HepG2 (cell line): ENCODE measurements at regions not wholly inside any gene's neighbourhood (a gene's known extent, or its start where the extent isn't known, plus 50 kb on each side); places are given as distances from the start of the nearest gene placed in this dataset.

Experiments used
- ATAC-seq: fragments of 200-7000 bp; cut with Tn5 transposase; 3 replicates; pipeline ENCODE4 v1.9.1; 2020; ENCODE audit warnings: mild to moderate bottlenecking, moderate library complexity
- BruUV-seq: library from RNA; stranded (reverse); fragments of 400-500 nt; replicated peaks from 2 replicates; lab custom pipeline; 2021; lab: Mats Ljungman, UMichigan
- CTCF ChIA-PET: fragments of 300-600 bp; formaldehyde crosslinking; extraction: SDS; loops from one replicate; lab custom pipeline; 2021; ENCODE audit warnings: low total read pairs, inconsistent platforms, low intra/inter-chr PET ratio; lab: Yijun Ruan, JAX
- POLR2A ChIA-PET: fragments of 350-600 bp; sonication (Branson Sonifier 250); formaldehyde crosslinking; loops from one replicate; lab custom pipeline; 2020; ENCODE audit warnings: antibody characterized with exemption, inconsistent platforms; lab: Yijun Ruan, JAX
- DNase-seq: peaks from one replicate; pipeline ENCODE4 v3.0.0-alpha.2; 2015; ENCODE audit warnings: low spot score
- FAIRE-seq: peaks from 3 replicates; lab custom pipeline; 2011; peaks lifted over from hg19 to GRCh38; lab: Jason Lieb, UNC
- H2AFZ ChIP-seq: one replicate; pipeline ENCODE4 v1.6.1; 2011; ENCODE audit warnings: low read length, inconsistent platforms
- H3K27ac ChIP-seq: fragments of 300-600 bp; 3 replicates; pipeline ENCODE4 v1.8.0; 2011; ENCODE audit warnings: mixed run types, mild to moderate bottlenecking, mixed read lengths, low read length, inconsistent platforms; ENCODE audit not compliant: insufficient read depth; ENCODE audit errors: extremely low read length
- H3K27me3 ChIP-seq, 2 experiments: fragments of 200-600 bp in 1 of 2; 2 replicates in 1 of 2; 3 replicates in 1 of 2; pipeline versions ENCODE4 v1.6.0 to v1.8.0; 2011; ENCODE audit warnings: low read length in 2 of 2, mild to moderate bottlenecking in 2 of 2, moderate library complexity in 2 of 2, inconsistent platforms in 1 of 2; ENCODE audit not compliant: insufficient read depth in 2 of 2, control insufficient read depth in 1 of 2
- H3K36me3 ChIP-seq, 2 experiments: fragments of 200-600 bp in 1 of 2; replicated peaks in 1 of 2; 2 replicates in 1 of 2; 3 replicates in 1 of 2; pipeline versions ENCODE4 v1.5.1 to v1.8.0; 2011; ENCODE audit warnings: low read length in 2 of 2, inconsistent platforms in 1 of 2; ENCODE audit not compliant: insufficient read depth in 2 of 2, control insufficient read depth in 1 of 2
- H3K4me1 ChIP-seq: 2 replicates; pipeline ENCODE4 v1.5.1; 2012; ENCODE audit warnings: low read length, inconsistent platforms; ENCODE audit not compliant: insufficient read depth
- H3K4me2 ChIP-seq: 2 replicates; pipeline ENCODE4 v1.6.0; 2011; ENCODE audit warnings: low read depth, low read length, inconsistent platforms
- H3K4me3 ChIP-seq, 3 experiments: fragments of 200-600 bp in 1 of 3; sonication (generic), shearing (Covaris generic) in 1 of 3; replicated peaks in 1 of 3; 2 replicates each; pipeline ENCODE4 v1.5.1; 2011 to 2016; ENCODE audit warnings: low read length in 3 of 3, inconsistent platforms in 2 of 3, low read depth in 2 of 3, mild to moderate bottlenecking in 2 of 3, control low read depth in 1 of 3, mixed read lengths in 1 of 3; ENCODE audit not compliant: insufficient read depth in 1 of 3
- H3K79me2 ChIP-seq: one replicate; pipeline ENCODE4 v1.6.1; 2011; ENCODE audit warnings: low read length, inconsistent platforms; ENCODE audit not compliant: insufficient read depth
- H3K9ac ChIP-seq: 2 replicates; pipeline ENCODE4 v1.6.0; 2011; ENCODE audit warnings: mild to moderate bottlenecking, low read depth, low read length, inconsistent platforms; ENCODE audit not compliant: insufficient read depth
- H3K9me3 ChIP-seq: 2 replicates; pipeline ENCODE4 v1.5.1; 2012; ENCODE audit warnings: mild to moderate bottlenecking, low read length
- H4K20me1 ChIP-seq: 2 replicates; pipeline ENCODE4 v1.6.0; 2011; ENCODE audit warnings: inconsistent platforms, mild to moderate bottlenecking, low read length, moderate library complexity; ENCODE audit not compliant: insufficient read depth
- CBX5 ChIP-seq: sonication (generic); formaldehyde crosslinking; IDR thresholded peaks from 2 replicates; pipeline ENCODE4 v1.4.0; 2020; ENCODE audit warnings: missing genetic modification reagents, borderline replicate concordance
- FOXK1 ChIP-seq: sonication (generic); formaldehyde crosslinking; IDR thresholded peaks from 2 replicates; pipeline ENCODE4 v1.4.0; 2020; ENCODE audit warnings: low read depth, missing genetic modification reagents, borderline replicate concordance
- GABPA ChIP-seq, 2 experiments: IDR thresholded peaks; 2 replicates each; pipeline ENCODE4 v1.6.1; 2011 to 2016; ENCODE audit warnings: low read depth in 2 of 2, low read length in 1 of 2, missing biosample characterization in 1 of 2, missing genetic modification characterization in 1 of 2
- GFI1 ChIP-seq: sonication (generic); formaldehyde crosslinking; IDR thresholded peaks from 2 replicates; pipeline ENCODE4 v1.5.0; 2020; ENCODE audit warnings: missing genetic modification reagents, mild to moderate bottlenecking, borderline replicate concordance
- PHB2 ChIP-seq: fragments of 450-650 bp; IDR thresholded peaks from 2 replicates; pipeline ENCODE4 v1.6.1; 2018; ENCODE audit not compliant: partially characterized antibody
- POLR2AphosphoS5 ChIP-seq: IDR thresholded peaks from 2 replicates; pipeline ENCODE4 v1.6.1; 2012; ENCODE audit warnings: low read depth, low read length
- TCF7 ChIP-seq: sonication (generic); IDR thresholded peaks from 2 replicates; pipeline ENCODE4 v1.6.1; 2016; ENCODE audit warnings: antibody characterized with exemption, low read depth
- ZNF564 ChIP-seq: sonication (generic); formaldehyde crosslinking; IDR thresholded peaks from 2 replicates; pipeline ENCODE4 v1.8.1; 2023; ENCODE audit warnings: mild to moderate bottlenecking, missing genetic modification reagents
- WGBS: methylation state at CpG from one replicate; pipeline ENCODE4 v1.1.6; 2017; ENCODE audit warnings: low lambda C conversion rate; 5-methylcytosine and 5-hydroxymethylcytosine counted together
- in situ Hi-C: cut with HindIII; loops from 2 replicates; pipeline ENCODE4 v1.10.0; 2017; ENCODE audit warnings: low pct_unique_long_range_greater_than_20kb; ENCODE audit not compliant: extremely low pct_ligation_motif_present
- intact Hi-C: fragments of 100-400 bp; cut with micrococcal nuclease; formaldehyde crosslinking; loops from one replicate; pipeline ENCODE4 v1.10.0; 2022; ENCODE audit not compliant: unreplicated experiment

DNA sequence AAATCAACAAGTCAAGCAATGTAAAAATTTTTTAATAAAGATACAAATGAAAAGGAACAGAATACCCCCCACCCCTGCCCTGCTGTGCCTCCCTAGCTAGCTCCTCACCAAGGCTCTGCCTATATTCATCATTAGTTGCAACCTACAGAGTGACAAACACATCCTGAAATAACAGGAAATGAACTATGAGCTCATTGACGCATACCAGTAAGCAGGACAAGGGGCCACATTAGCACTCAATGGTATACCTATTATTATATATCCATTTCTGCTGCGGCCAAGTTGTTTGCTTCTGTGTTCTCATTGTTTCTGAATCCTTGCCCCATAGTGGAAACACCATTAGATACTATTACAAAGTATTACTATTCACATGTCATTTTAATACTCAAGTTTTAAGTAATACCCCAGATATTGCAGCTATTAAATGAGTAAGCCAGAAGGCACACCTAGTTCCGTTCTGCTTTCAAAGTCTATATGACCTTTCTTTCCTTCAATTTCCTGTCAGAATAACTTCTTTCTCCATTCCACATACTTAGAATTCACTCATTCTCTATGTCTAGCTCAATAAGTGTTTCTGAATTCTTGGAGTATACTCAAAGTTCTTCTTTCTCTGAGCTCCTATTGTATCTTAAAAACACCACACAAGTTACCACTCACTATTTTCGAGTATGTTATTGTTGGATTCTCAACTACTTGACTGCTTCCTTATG, 1214.9 kb downstream of the PLA2G4A start:
- DNase-seq = no peak
- FAIRE-seq = no peak

DNA sequence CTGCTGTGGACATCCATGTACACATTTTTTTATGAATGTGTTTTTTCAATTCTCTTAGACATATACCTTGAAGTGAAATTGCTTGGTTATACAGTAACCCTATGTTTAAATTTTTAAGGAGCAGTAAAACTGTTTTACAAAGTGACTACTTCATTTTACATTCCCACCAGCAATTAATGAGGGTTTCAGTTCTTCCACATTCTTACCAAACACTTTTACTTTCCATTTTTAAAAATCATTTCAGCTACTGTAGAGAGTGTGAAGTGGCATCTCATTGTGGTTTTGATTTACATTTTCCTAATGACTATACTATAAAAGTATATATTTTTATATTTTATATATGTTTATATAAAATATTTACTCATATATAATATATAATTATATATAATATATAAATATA, 1221.5 kb downstream of the PLA2G4A start:
- in situ Hi-C loops (no loop called here), intact Hi-C loops (no loop called here)
- TF ChIP-seq GFI1 (CRISPR knock-in tag) (no peak), TCF7 (no peak), PHB2 (no peak), POLR2AphosphoS5 (no peak), FOXK1 (no peak), ZNF564 (CRISPR knock-in tag) (no peak)
- ChIA-PET POLR2A (no interaction called here), CTCF (no interaction called here)
- no TSS peak for BruUV-seq
- no peaks in the 10 kb centered on the region for H3K27me3 ChIP-seq
- no peak overlapping the region for H3K27ac ChIP-seq
- no peak overlapping the region for H3K4me2 ChIP-seq
- H3K4me3 ChIP-seq = no peak overlapping the region
- H3K79me2 ChIP-seq = no peaks in the 10 kb centered on the region
- no peak for FAIRE-seq
- no peaks in the 10 kb centered on the region for H4K20me1 ChIP-seq
- H2AFZ ChIP-seq = no peak overlapping the region
- no peak overlapping the region for H3K9ac ChIP-seq
- no peaks in the 10 kb centered on the region for H3K36me3 ChIP-seq
- no peak for ATAC-seq
- no peaks in the 10 kb centered on the region for H3K4me1 ChIP-seq
- H3K9me3 ChIP-seq = no peaks in the 10 kb centered on the region
- no peak for DNase-seq

More for the DNA sequence above, 1214.9 kb downstream of the PLA2G4A start:
- peaks cover 13% of the 10 kb centered on the region for H3K9me3 ChIP-seq
- no peaks in the 10 kb centered on the region for H3K27me3 ChIP-seq
- H3K9ac ChIP-seq = no peak overlapping the region
- no peaks in the 10 kb centered on the region for H3K79me2 ChIP-seq
- in situ Hi-C loops = no loop called here
- no peak; the same call in 2 of the 3 replicates for ATAC-seq
- H3K4me3 ChIP-seq = no peak overlapping the region
- no peak overlapping the region for H3K27ac ChIP-seq
- H2AFZ ChIP-seq = no peak overlapping the region
- no peak overlapping the region for H3K4me2 ChIP-seq
- no peaks in the 10 kb centered on the region for H3K36me3 ChIP-seq
- POLR2A ChIA-PET = no interaction called here
- no peaks in the 10 kb centered on the region for H3K4me1 ChIP-seq
- no peaks in the 10 kb centered on the region for H4K20me1 ChIP-seq
- 11% methylated on average over 4 of the region's 4 CpGs for WGBS
- TF ChIP-seq GABPA (IDR thresholded peaks at IDR 0.05; ENCODE audit: low read depth, low read length) (no peak), GABPA (CRISPR knock-in tag; IDR thresholded peaks at IDR 0.05; ENCODE audit: low read depth) (0 out of 2 replicates have a peak, but pooled peaks have one; percentile 39), CBX5 (CRISPR knock-in tag) (no peak)
- TF ChIP-seq, all 625 proteins: peak for 1
- BruUV-seq = no TSS peak
- CTCF ChIA-PET = no interaction called here
- intact Hi-C loops = no loop called here
